C4-2B (cell line): ENCODE measurements at regions not wholly inside any gene's neighbourhood (a gene's known extent, or its start where the extent isn't known, plus 50 kb on each side); places are given as distances from the start of the nearest gene placed in this dataset.

Experiments used
- CTCF ChIP-seq: fragments of 450-650 bp; conservative IDR thresholded peaks from 2 replicates; pipeline ENCODE4 v1.5.1; 2017; ENCODE audit warnings: mild to moderate bottlenecking
- ZFX ChIP-seq: fragments of 450-650 bp; IDR thresholded peaks from 2 replicates; pipeline ENCODE4 v1.6.1; 2017

DNA sequence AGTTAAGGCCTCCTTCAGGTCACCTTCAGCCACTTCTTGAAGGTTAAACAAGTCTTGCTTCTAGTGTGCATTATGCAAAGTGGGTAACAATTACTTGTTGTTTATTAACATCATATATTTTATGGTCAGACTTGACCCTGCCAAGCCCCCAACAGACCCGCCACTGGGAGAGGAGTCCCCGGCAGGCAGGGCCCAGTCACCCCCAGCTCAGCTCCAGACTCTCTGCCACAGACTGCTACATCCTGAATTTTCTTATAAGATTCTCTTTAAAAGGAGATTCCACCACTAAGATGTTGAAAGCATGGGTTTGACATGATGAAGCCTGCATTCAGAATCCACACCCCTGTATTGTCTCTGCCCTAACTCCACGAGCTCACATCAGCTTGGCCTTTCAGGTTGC lies 174.3 kb upstream of the ARL4C start:
- no peak for TF ChIP-seq CTCF
- no peak for TF ChIP-seq ZFX
